ENCODE measurements at regions not wholly inside any gene's neighbourhood (a gene's known extent, or its start where the extent isn't known, plus 50 kb on each side); places are given as distances from the start of the nearest gene placed in this dataset.
A peak's percentile ranks its signal among the peaks of the same experiment; 100 is the strongest.
"Not testable (repeated sequence)": the region's sequence is repeated elsewhere in the genome, so short reads cannot be mapped to it uniquely, and the experiment has no call there.

DNA sequence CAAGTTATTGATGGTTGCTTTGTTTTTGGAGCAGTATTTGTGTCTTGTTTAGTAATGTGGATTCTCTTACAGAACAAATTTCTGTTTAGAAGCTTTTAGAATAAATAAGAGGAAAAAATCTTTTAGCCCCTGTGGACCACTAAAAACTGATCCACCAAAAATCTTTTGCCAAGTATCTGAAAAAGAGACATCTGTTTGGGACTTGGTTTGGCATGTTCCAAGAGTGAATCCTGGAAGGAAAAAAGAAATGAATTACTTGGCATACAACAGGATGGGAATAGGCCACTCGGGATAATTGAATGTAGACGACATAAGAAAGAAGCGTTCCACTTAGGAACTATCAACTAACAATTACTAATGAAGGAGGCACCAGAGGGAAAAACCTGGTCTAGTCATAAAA, 1350.1 kb upstream of the C9orf72 start:
- no peak for DNase-seq (ENCODE audit: low read depth)

DNA sequence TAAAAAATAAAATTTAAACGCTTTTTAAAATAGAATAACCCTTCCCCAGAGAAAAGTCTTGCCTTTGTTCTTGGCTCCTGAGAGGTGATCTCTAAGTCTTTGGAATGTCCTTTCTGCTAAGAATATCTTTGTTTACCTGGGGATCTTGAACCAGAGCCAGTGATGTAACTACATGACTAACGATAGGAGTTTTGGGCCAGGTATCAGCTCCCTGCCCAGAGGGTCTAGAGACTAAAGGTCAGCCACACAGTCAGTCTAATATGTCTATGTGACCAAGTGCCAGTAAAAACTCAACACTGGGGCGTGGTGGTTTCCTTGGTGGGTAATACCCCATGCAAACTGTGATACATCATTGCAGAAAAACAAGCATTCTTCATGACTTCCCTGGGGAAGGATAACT, 1351.9 kb upstream of the C9orf72 start:
- DNase-seq (ENCODE audit: low read depth): no peak

DNA sequence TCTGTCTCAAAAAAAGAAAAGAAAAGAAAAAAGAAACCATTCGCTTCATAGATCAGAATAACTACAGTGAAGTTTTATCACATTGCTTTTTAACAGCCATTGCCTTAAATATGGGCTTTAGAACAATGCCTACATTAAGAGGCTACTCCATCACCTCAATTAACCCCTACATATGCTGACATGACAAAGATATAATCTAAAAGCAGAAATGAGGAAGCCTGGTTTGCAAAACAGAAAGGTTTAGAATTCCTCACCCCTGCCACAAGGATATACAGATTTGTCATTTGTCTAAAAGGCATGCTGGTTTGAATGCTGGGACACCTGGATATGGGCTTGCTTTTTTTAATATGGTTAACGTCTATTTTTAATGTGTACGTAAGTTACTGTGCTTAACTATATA, 1353.0 kb upstream of the C9orf72 start:
- DNase-seq (ENCODE audit: low read depth): no peak

DNA sequence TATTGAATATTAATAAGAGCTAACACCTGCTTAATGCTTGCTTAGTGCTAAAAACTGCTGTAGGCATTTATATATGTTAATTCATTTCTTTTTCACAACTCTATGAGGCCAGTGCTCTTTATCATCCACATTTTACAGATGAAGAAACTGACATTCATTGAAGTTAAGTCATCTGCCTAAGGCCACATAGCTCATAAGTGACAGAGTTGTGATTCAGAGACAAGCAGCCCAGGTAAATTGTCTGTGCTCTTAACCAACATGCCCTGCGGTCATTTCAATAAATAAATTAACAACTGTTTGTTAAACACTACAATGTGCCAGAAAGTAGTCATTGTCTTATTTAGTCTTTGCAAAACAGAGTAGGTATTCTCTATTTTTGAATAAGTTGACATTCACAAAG, 1354.4 kb upstream of the C9orf72 start:
- no peak for DNase-seq (ENCODE audit: low read depth)

DNA sequence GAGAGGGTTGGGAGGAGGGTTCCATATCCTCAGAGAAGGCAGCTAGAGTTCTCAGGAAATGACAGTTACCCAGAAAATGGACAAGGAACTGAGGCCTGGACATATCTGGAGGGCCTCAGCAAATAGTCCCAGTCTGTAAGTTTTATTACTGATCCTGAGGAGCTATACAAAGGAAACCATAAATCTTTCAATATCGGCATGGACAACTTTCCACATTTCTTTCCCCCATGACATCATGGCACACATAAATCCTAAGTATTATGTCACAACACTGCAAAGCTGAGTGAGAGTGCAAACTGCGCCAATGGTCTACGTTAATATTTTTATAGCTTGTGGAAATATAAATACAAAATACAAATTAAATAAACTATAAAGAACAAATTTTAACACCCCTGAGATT, 1356.2 kb upstream of the C9orf72 start:
- no peak for DNase-seq (ENCODE audit: low read depth)

DNA sequence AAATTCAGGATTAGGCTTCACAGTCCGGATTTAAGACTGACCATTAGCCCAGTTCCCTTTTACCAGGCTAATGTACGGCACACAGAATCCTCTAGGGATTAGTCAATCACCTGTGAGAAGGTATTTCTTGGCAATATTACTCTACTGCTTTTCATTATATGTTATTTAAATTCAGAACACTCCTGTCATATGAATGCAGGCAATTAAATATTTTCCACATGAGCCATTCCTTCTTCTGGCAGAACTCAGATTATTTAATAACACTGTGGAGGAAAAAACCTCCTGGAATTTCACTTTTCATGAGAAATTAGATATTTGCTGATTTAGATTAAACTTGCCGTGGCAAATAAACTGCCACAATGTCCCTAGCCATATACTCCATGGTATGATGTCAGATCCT, 1357.5 kb upstream of the C9orf72 start:
- DNase-seq (ENCODE audit: low read depth): no peak

DNA sequence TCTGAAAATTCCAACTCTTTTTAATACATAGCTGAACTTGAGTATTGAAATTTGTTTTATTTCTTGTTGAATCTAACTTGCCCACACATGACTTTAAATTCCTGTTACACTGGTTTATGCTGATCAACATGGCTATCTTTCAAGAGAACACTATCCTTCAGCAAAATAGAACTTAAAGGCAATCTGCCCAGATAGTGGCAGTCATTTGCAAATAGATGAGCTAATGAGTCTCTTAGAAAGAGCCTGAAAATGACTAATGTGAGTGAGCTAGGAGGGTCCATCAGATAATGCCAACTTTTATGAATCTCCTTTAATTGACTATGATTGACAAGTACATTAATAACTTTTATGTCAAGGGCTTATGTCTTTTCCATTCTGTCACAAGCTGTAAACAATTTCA, 1360.8 kb upstream of the C9orf72 start:
- DNase-seq (ENCODE audit: low read depth): no peak

DNA sequence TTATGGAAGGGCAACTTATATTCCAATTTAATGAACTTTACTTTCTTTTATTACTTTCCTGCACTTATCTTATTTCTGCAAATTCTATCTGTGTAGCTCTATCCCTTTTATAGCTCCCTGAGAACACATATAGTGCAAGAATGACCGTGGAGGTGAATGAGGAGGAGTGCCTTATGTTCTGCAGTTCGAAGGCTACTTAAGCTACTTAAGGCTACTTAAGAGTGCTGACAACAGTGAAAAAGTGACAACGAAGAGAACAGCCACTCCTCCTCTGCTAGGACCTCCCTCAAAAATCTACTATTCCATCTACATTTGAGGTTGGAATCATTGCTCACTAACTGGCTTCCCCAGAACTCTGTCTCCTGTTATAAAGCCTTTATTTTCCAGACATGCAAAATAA, 1365.7 kb upstream of the C9orf72 start:
- no peak for DNase-seq (ENCODE audit: low read depth)

DNA sequence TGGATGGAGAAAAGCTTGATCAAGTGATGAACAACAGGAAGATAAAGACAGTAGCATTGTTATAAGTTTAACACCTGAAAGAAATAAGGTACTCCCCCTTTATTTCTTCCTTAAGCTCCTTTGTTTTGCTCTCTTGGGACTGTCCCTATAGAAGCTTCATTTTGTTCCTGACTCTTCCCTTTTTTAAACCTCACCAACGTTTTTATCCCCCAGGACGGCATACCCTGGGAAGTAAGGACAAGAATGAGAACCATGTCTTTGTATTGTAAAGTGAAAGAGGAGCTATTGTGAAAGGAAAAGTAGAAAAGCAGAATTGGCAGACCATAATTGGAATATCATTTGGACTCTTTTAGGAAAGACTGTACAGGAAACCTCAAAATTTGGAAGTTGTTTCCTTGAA, 1368.6 kb upstream of the C9orf72 start:
- DNase-seq (ENCODE audit: low read depth): no peak

DNA sequence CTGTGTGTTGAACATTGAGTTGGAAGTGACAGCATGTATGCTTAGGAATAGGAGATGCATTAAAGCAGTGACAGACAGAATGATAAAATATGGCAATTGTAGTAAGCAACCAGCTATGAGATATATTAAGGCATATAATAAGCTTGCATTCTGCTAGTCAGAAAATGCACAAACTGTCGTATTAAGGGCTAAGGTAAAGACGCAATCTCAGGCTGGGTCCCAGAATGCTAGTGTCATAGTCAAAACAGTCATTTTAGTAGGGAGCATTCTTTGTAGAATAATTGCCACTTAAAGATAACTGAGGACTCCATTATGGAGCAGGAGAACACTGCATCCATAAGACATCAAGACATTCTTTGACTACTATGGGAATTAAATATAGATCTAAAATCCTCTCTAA, 1369.7 kb upstream of the C9orf72 start:
- no peak for DNase-seq (ENCODE audit: low read depth)

DNA sequence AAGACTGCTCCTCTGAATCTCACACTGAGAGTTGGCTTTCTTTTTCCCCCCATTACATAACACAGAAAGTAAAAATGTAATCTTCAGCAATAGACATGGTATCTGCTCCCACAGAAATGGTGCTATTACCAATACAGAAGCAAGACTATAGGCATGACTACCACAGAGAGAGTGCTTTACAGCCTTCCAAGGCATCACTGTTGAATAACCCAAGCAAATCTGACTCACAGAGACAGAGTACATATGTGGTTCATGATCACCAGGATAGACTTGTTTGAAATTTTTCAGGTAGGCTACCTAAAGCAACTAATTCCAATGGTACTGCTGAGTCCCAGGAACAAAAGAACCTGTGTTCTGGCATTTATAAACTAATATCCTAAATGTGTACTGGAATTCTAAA, 1373.4 kb upstream of the C9orf72 start:
- DNase-seq (ENCODE audit: low read depth): no peak

DNA sequence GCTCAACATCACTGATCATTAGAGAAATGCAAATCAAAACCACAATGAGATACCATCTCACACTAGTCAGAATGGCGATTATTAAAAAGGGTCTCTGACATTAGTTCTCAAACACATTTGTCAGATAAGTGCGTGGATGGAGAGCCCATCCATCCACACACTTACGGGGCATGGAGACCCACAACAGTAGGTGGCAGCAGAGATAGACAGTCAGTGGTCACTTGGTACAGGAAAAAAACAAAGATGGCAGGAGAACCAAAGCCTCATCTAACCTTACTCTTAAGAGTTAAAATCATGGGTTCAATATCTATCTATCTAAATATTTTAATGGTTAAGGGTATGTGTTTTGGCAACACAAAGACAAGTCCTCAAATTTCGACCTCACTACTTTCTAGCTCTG, 1378.7 kb upstream of the C9orf72 start:
- no peak for DNase-seq (ENCODE audit: low read depth)

DNA sequence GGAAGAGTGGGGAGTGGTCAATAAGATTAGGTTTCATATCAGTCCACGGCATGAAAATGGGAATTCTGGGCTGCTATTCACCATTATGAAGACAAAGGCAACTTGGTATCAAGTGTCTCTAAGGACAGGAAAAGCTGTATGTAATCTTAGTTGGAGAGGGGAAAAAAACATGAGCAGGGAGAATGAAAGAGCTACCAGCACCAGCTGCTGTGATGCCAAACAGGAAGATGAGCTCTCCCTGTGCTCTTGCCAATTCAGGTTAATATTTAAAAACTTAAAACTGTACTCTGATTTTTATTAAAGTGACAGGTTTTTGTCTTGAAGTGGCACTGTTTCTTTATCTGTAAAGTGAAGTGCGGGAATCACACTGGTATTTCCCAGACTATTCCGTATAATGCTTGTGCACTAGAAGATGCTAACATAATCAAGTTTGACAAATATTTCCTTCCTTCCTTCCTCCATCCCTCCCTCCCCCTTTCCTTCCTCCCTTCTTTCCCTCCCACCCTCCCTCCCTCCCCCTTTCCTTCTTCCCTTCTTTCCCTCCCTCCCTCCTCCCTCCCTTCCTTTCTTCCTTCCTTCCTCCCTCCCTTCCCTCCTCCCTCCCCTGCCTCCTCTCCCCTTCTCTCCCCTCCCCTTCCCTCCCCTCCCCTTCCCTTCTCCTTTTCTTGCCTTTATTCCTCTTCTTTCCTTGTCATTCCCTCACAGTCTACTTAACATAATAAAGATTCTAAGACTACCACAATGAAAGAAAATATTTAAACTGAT, 1383.0 kb upstream of the C9orf72 start:
- DNase-seq (ENCODE audit: low read depth): no peak

DNA sequence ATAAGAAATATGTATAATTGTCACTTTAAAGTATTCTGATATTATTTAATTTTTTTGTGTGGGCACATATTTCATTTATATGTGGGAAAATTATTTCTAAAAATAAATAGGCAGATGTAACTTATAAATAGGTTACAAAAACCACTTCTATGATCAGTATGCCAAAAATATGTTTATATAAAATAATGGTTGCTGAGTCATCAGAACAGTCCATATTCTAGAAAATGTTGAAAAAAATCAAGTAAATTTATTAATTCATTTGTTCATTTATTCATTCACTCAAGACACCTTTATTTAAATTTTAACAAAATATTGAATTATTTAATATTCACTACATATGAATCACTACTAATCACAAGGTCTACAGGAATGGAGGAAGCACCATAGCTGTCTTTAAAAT, 1387.3 kb upstream of the C9orf72 start:
- DNase-seq (ENCODE audit: low read depth): no peak

DNA sequence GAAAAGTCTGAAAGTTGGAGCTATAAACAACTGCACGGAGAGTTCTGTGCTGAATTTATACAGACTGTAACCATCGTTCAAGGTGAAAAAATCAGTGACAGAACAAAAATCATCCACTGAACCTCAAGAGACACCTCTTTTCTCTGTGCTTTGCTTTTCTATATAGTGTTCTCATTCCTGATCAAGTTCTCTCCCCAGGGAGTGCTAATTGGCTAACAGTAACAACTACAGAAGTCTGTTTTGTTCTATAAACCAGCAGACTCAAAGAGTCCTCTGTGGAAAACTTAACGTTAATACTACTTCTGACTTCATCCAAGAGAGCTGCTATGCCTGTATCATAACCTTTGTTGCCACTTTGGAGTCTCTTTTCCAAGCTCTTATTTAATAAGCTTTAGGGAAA, 1388.3 kb upstream of the C9orf72 start:
- DNase-seq (ENCODE audit: low read depth): no peak

DNA sequence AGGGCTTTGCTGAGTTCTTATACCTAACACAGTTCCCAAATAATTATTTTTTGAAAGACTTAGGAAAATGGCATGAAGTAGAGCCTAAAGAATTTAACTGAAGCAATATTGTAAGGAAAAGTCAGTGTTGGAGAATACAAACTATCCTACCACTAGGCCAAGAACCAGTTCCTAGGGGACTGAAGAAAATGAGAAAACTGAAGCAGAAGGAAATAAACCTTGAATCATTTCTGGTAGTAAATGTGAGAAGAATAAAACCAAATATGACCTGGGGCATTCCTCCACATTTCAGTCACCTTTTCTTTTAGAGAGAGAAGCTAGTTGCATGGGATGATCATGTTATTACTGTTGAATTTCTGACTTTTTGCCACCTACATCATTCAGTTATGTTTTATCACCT, 1393.9 kb upstream of the C9orf72 start:
- DNase-seq (ENCODE audit: low read depth): peak; percentile 28

DNA sequence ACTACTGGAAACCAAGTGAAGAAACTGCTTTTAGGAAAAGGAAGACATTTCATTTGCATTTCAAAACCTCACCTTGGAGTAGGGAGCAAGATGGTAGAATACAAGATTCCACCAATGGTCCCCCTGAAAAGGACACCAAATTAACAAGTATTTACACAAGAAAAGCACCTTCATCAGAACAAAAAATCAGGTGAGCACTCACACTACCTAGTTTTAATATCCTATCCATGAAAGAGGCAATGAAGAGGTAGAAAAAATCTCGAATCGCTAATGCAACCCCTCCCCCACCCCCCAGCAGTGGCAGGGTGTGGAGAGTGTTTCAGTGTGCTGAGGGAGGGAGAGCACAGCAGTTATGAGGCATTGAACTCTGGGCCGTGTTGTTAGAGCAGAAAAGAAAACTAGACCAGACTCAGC, 1397.0 kb upstream of the C9orf72 start:
- DNase-seq (ENCODE audit: low read depth): no peak

DNA sequence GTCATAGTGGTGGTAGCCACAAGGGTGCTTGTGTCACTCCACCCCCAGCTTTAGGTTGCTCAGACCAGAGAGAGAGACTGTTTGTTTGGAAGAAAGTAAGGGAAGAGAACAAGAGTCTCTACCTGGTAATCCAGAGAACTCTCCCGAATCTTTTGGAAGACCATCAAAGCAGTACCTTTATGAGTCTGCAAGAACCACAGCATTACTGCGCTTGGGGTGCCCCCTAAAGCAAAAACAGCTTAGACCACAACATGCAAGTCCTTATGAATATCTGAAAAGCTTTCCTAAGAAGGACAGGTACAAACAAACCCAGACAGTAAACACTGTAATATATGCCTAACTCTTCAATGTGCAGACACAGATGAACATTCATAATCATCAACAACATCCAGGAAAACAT, 1398.6 kb upstream of the C9orf72 start:
- no peak for DNase-seq (ENCODE audit: low read depth)

DNA sequence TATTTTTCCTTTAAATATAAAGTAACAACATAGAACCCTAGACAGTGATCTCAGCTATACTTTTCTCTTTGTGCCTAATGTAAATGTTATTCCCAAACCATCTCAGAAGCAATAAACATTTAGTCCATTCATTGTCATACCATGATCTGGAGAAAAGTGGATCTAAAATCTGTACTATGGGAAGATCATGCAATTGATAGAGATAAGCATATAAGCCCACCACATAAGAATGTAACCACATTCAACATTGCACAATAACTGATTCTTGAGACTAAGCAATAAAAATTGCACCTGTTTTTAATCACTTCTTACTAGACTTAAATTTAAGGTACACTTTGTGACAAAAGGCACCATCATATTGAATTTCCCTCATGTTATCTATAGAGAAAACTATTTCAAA, 1403.0 kb upstream of the C9orf72 start:
- no peak for DNase-seq (ENCODE audit: low read depth)

DNA sequence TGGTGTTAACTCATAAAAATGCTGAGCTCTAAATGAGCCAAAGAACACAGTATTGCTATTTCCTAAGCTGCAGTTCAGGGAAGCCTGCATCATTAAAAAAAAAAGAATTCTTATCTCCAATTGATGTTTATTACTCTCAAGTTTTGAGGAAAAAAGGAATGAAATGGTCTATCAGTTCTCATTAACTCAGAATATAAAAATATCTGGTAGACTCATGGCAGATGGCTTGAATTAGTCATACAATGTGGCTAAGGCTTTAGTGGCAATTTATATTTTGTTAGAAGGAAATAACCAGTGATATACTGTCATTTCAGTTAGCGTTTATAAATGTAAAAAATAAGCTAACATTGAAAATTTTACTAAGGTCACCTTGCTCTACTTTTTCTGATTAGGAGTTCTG, 1403.4 kb upstream of the C9orf72 start:
- DNase-seq (ENCODE audit: low read depth): no peak

DNA sequence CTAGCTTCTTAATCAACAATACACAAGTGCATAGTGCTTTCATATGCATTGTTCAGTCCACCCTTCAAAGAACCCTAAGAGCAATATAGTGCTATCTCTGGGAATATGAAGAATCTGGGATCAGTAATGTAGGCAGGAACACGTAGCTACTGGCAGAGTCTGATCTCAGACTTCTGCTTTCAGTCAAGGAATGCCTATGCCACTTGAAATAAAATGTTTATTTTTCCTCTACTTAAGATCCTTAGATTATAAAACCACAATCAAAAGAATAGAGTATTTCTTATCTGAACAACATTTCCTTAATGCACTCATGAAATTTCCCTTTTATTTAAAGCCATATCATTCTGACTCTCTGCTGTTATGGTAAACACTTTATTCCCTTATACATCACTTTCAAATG, 1407.8 kb upstream of the C9orf72 start:
- no peak for DNase-seq (ENCODE audit: low read depth)

DNA sequence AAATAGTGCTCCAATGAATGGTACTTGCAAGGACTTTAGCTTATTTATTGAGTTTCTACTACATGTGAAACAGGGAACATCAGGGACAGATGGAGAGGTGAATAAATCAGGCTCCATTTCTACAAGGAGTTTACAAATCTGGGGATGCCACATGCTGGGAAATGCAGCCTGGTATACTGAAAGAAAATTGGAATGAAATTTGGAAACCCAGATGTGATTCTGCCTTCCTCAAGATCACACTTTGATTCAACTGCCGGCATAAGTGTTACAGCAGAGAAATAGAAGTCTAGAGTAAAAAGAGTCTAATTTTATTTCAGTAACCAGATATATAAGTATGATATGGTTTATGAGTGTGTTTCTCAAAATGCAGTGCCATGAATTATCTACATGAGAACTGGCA, 1408.4 kb upstream of the C9orf72 start:
- DNase-seq (ENCODE audit: low read depth): no peak

DNA sequence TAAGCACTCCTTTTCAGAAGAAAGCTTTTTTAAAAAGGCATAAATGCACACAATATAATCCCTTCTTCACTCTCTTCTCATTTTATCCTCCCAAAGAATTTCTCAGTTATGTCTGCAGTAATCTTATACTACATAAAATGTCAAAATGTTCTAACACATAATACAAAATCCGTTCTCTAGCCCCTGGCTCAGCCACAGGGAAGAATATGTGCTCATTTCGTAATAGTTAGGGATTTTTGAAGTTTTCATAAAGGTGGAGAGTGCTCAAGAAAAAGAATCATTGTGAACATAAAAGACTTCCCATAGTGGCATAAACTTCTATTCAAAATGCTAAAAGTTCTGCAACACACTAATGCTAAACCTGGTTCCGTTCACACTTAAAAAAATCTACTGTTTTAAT, 1410.7 kb upstream of the C9orf72 start:
- no peak for DNase-seq (ENCODE audit: low read depth)

DNA sequence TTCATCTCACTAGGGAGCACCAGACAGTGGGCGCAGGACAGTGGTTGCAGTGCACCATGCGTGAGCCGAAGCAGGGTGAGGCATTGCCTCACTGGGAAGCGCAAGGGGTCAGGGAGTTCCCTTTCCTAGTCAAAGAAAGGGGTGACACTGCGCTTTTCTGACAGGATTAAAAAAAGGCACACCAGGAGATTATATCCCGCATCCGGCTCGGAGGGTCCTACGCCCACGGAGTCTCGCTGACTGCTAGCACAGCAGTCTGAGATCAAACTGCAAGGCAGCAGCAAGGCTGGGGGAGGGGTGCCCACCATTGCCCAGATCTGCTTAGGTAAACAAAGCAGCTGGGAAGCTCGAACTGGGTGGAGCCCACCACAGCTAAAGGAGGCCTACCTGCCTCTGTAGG, 1416.7 kb upstream of the C9orf72 start:
- DNase-seq (ENCODE audit: low read depth): not testable (repeated sequence)

DNA sequence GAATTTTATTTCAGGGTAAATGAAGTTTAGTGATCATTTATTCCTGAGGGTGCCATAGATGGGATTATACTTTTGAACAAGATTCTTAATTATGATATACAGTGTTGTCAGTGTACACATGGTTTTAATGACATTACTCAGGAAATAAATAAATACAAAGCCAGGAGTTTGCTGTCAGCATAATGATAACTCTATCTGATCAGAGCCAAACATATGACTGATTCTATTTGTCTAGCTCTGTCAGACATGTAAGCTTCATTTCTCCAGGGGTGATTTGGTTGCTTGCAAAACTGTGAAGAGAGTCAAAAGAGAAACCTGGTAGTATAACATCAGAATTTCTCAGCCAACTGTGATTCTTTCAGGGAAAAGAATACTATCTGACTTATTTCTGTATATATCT, 1425.8 kb upstream of the C9orf72 start:
- no peak for DNase-seq (ENCODE audit: low read depth)

All from stromal cell of bone marrow (primary cell).